ENCODE measurements at regions not wholly inside any gene's neighbourhood (a gene's known extent, or its start where the extent isn't known, plus 50 kb on each side); places are given as distances from the start of the nearest gene placed in this dataset.

DNA sequence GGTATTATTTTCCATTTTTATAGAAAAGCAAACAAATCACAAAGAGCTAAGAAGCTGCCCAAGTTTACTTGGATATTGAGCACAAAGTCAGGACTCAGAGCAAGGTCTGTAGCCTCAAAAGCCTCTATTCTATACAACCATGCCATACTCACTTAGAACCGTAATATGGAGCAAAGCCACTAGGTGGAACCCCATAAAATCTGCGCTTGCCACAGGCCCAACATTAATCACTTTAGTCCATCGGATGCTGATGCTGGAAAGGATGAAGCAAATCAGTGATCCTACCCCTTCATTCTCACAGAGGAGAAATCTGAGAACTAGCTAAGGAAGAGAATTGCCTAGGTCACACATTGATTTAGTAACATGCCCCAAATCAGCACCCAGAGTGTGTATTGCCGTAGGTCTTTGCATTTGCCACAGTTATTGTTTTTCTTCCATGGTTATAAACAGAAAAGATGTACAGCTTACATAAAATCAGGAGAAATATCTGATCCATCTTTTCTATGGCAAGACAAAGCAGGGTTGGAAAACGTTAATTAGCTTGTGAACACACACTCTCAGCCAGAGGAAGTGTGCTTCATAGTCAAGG is 56.7 kb upstream of the RAB38 start:
- peak; percentile 59 to 67 for DNase-seq (ENCODE audit: low read depth in 1 of 2, low spot score in 1 of 2)
- in situ Hi-C loops (cut with HindIII; ENCODE audit: low pct_unique_long_range_greater_than_20kb, low sequenced_read_pairs) = no loop called here
- TF ChIP-seq JUND (IDR thresholded peaks at IDR 0.05; ENCODE audit: low read depth) = no peak

DNA sequence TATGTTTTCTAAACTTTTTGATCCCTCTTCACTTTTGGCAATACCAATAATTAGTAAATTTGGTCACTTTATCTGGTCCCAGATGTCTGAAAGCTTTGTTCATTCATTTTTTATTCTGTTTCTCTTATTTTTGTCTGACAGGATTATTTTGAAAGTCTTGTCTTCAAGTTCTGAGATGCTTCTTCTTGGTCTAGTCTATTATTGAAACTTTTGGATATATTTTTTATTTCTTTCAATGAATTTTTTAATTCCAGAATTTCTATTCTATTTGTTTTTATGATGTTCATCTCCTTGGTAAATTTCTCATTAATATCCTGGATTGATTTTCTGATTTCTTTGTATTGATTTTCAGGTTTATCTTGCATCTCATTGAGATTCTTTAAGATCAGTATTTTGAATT is 54.1 kb upstream of the RAB38 start:
- no peak for DNase-seq (ENCODE audit: low read depth in 1 of 2, low spot score in 1 of 2)
- in situ Hi-C loops (cut with HindIII; ENCODE audit: low pct_unique_long_range_greater_than_20kb, low sequenced_read_pairs) = no loop called here
- TF ChIP-seq JUND (IDR thresholded peaks at IDR 0.05; ENCODE audit: low read depth) = no peak
